Tibial artery (tissue), 4 donors: ENCODE measurements at regions not wholly inside any gene's neighbourhood (a gene's known extent, or its start where the extent isn't known, plus 50 kb on each side); places are given as distances from the start of the nearest gene placed in this dataset.

Source experiments
- DNase-seq, 2 donors: peaks; one replicate each; pipeline ENCODE4 v3.0.0-alpha.2; 2019
- H3K27ac ChIP-seq, 2 donors: fragments of 200-600 bp; sonication (generic) in 1 of 2; 1 replicate in 1 of 2; 2 replicates in 1 of 2; pipeline ENCODE4 v1.5.1; 2018 to 2019; ENCODE audit warnings: mild to moderate bottlenecking in 1 of 2
- H3K27me3 ChIP-seq, 2 donors: fragments of 200-600 bp; sonication (generic) in 1 of 2; one replicate each; pipeline versions ENCODE4 v1.5.1 to v1.6.0; 2016 to 2019
- H3K36me3 ChIP-seq, 3 donors: fragments of 200-600 bp; sonication (generic) in 2 of 3; one replicate each; pipeline ENCODE4 v1.5.1; 2016 to 2019; ENCODE audit warnings: mild to moderate bottlenecking in 2 of 3
- H3K4me1 ChIP-seq, 4 donors: fragments of 200-600 bp; sonication (generic) in 2 of 4; 1 replicate in 3 of 4; 2 replicates in 1 of 4; pipeline ENCODE4 v1.5.1; 2016 to 2019
- H3K4me3 ChIP-seq, 2 donors: fragments of 200-600 bp; sonication (generic) in 1 of 2; 1 replicate in 1 of 2; 2 replicates in 1 of 2; pipeline ENCODE4 v1.5.1; 2018 to 2019; ENCODE audit warnings: mild to moderate bottlenecking in 2 of 2
- H3K9me3 ChIP-seq, 3 donors: fragments of 200-600 bp; sonication (generic) in 1 of 3; one replicate each; pipeline ENCODE4 v1.5.1; 2016 to 2019
- CTCF ChIP-seq, 2 experiments: fragments of 200-600 bp in 1 of 2; fragments of 450-650 bp in 1 of 2; IDR thresholded peaks; one replicate each; pipeline ENCODE4 v1.5.1; 2017 to 2019; ENCODE audit warnings: antibody characterized with exemption in 2 of 2, mild to moderate bottlenecking in 1 of 2, moderate library complexity in 1 of 2
- intact Hi-C: fragments of 100-400 bp; cut with DNase I; formaldehyde crosslinking; loops from one replicate; pipeline ENCODE4 v1.15.0; 2023; ENCODE audit warnings: low total_unique reads

GRCh38 chr13:89238496-89238895 lies 1567.3 kb downstream of the SLITRK5 start:
- DNase-seq = no peak
- Histone ChIP-seq H3K4me1 (no peaks in the 10 kb centered on the region), H3K27ac (no peak overlapping the region), H3K36me3 (no peaks in the 10 kb centered on the region), H3K9me3 (no peaks in the 10 kb centered on the region), H3K27me3 (no peaks in the 10 kb centered on the region), H3K4me3 (no peak overlapping the region)
- no peak for TF ChIP-seq CTCF (IDR thresholded peaks at IDR 0.05)
- intact Hi-C loops = no loop called here

- Histone ChIP-seq H3K27me3 (no peaks in the 10 kb centered on the region), H3K27ac (no peak overlapping the region), H3K4me1 (no peaks in the 10 kb centered on the region), H3K4me3 (no peak overlapping the region), H3K36me3 (no peaks in the 10 kb centered on the region), H3K9me3 (no peaks in the 10 kb centered on the region)
- intact Hi-C loops = no loop called here
- no peak for TF ChIP-seq CTCF (IDR thresholded peaks at IDR 0.05)
- no peak for DNase-seq
These were observed 1568.4 kb downstream of the SLITRK5 start for GRCh38 chr13:89239361-89240127.

GRCh38 chr13:89255844-89256406 lies 1584.8 kb downstream of the SLITRK5 start:
- Histone ChIP-seq H3K9me3 (no peaks in the 10 kb centered on the region), H3K4me1 (no peaks in the 10 kb centered on the region), H3K4me3 (no peak overlapping the region), H3K27me3 (no peaks in the 10 kb centered on the region), H3K36me3 (no peaks in the 10 kb centered on the region), H3K27ac (no peak overlapping the region)
- no peak for TF ChIP-seq CTCF (IDR thresholded peaks at IDR 0.05)
- intact Hi-C loops = no loop called here
- DNase-seq = no peak

- TF ChIP-seq CTCF (IDR thresholded peaks at IDR 0.05) = no peak
- Histone ChIP-seq H3K36me3 (no peaks in the 10 kb centered on the region), H3K27ac (no peak overlapping the region), H3K9me3 (no peaks in the 10 kb centered on the region), H3K4me3 (no peak overlapping the region), H3K4me1 (no peaks in the 10 kb centered on the region), H3K27me3 (no peaks in the 10 kb centered on the region)
- no peak for DNase-seq
- intact Hi-C loops = no loop called here
These were observed 1596.6 kb downstream of the SLITRK5 start for GRCh38 chr13:89267734-89268133.

- Histone ChIP-seq H3K4me3 (no peak overlapping the region), H3K4me1 (no peaks in the 10 kb centered on the region), H3K27me3 (no peaks in the 10 kb centered on the region), H3K27ac (no peak overlapping the region), H3K36me3 (no peaks in the 10 kb centered on the region), H3K9me3 (no peaks in the 10 kb centered on the region)
- intact Hi-C loops = no loop called here
- DNase-seq = no peak
- TF ChIP-seq CTCF (IDR thresholded peaks at IDR 0.05) = no peak
These were observed 1598.6 kb downstream of the SLITRK5 start for GRCh38 chr13:89269737-89270136.
